Stomach (tissue), 8 donors: ENCODE measurements at regions not wholly inside any gene's neighbourhood (a gene's known extent, or its start where the extent isn't known, plus 50 kb on each side); places are given as distances from the start of the nearest gene placed in this dataset.

Experiments used
- DNase-seq, 2 donors: peaks; one replicate each; pipeline versions ENCODE4 v3.0.0 to v3.0.0-alpha.2; 2013 to 2019
- H3K27ac ChIP-seq, 5 donors: fragments of 200-600 bp in 4 of 5; sonication (generic) in 4 of 5; one replicate each; pipeline ENCODE4 v1.5.1; 2013 to 2019; ENCODE audit warnings: mild to moderate bottlenecking in 1 of 5, moderate library complexity in 1 of 5
- H3K27me3 ChIP-seq, 3 donors: fragments of 200-600 bp; sonication (generic); one replicate each; pipeline ENCODE4 v1.5.1; 2017 to 2019; ENCODE audit warnings: mixed run types in 1 of 3
- H3K36me3 ChIP-seq, 4 donors: fragments of 200-600 bp; sonication (generic); 1 replicate in 3 of 4; 2 replicates in 1 of 4; pipeline ENCODE4 v1.5.1; 2016 to 2019
- H3K4me1 ChIP-seq, 4 donors: fragments of 200-600 bp; sonication (generic); one replicate each; pipeline ENCODE4 v1.5.1; 2016 to 2019
- H3K4me3 ChIP-seq, 4 donors: fragments of 200-600 bp; sonication (generic) in 3 of 4; one replicate each; pipeline ENCODE4 v1.5.1; 2016 to 2019; ENCODE audit warnings: mild to moderate bottlenecking in 1 of 4
- H3K9me3 ChIP-seq, 4 donors: fragments of 200-600 bp; sonication (generic); one replicate each; pipeline ENCODE4 v1.5.1; 2016 to 2019
- EP300 ChIP-seq: sonication (generic); formaldehyde crosslinking; IDR thresholded peaks from one replicate; pipeline ENCODE4 v1.6.1; 2017; ENCODE audit warnings: antibody characterized with exemption
- POLR2A ChIP-seq, 4 donors: fragments of 450-650 bp; IDR thresholded peaks; one replicate each; pipeline ENCODE4 v1.6.1; 2016; ENCODE audit warnings: antibody characterized with exemption in 4 of 4, control low read depth in 2 of 4, mild to moderate bottlenecking in 1 of 4, moderate library complexity in 1 of 4
- POLR2AphosphoS5 ChIP-seq, 3 donors: sonication (generic); formaldehyde crosslinking; IDR thresholded peaks; one replicate each; pipeline ENCODE4 v1.6.1; 2016; ENCODE audit warnings: antibody characterized with exemption in 3 of 3
- whole genome bisulfite sequencing, 5 donors: extraction: QIAGEN DNeasy Blood & Tissue Kit in 3 of 5; methylation state at CpG; one replicate each; pipeline versions ENCODE4 v1.1.5 to v1.1.7; 2013 to 2018; 5-methylcytosine and 5-hydroxymethylcytosine counted together
- intact Hi-C: fragments of 100-400 bp; cut with DNase I; formaldehyde crosslinking; loops from one replicate; pipeline ENCODE4 v1.15.1; 2023; ENCODE audit warnings: low total_unique reads
- TF ChIP-seq, protein P1 (sequence below), 7 experiments: fragments of 450-650 bp in 4 of 7; fragments of 200-600 bp in 3 of 7; sonication (generic) in 3 of 7; IDR thresholded peaks; one replicate each; pipeline ENCODE4 v1.5.1; 2016 to 2019; ENCODE audit warnings: antibody characterized with exemption in 7 of 7, control low read depth in 2 of 7, mild to moderate bottlenecking in 1 of 7
- donor health status: healthy with polysubstance abuse.
- donor health status: Bipolar disorder and iron deficiency.
- donor health status: healthy.

DNA sequence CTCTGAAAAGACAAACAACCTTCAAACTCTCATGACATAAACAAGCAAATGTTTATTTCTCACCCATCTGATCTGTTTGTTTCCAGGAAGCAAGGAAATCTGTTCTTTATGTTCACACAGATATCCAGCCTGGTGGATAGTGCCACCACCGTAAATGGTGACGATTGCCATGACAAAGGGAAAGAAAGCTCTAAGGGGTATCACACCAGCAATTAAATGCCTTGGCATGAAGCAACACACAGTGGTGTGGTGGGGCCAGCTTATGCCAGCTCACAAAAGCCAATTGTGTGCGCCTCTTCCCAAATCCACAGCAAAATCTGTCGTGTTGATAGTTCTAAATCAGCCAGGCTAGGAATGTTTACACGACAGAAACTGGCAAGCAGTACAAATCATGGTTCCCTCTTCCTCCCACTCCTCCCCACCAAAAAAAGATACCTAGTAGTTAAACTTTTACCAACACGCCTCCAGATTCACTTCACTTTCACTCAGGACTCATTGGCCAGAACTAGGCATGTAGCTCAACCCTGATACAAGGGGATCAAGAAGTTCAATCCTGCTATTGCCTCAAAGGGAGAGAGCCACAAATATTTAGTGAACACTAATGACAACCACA lies 189.2 kb upstream of the SLCO3A1 start:
- intact Hi-C loops: no loop called here
- Histone ChIP-seq H3K27ac (no peak overlapping the region), H3K9me3 (no peaks in the 10 kb centered on the region), H3K27me3 (peaks cover 0 to 12% (median 0%) of the 10 kb centered on the region in 3 donors), H3K4me3 (no peak overlapping the region), H3K4me1 (peaks cover 0 to 8% (median 4%) of the 10 kb centered on the region in 4 donors), H3K36me3 (no peaks in the 10 kb centered on the region)
- DNase-seq: no peak
- 25 to 54% (median 32%) methylated on average over 6 of the region's 6 CpGs for WGBS, 5 donors
- no peak for TF ChIP-seq EP300
- no peak for TF ChIP-seq POLR2AphosphoS5 (IDR thresholded peaks at IDR 0.05)

DNA sequence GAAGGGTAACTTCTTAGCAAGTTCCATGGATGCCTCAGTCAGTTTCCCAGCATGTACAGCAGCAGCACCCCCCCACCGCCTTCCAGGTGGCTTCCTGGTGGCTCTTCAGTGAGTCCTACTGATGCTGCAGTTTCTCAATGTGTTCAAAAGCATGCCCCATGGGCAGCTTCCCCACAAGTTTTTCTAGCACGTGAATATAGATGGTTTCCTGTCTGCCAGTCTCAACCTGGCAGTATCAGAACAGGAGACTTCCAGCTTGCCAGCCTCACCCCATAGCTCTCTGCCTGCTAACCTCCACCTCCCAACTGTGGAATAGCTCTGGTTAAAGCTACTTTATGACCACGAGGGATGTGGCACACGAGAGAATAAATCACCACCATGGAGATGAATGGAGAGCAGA lies 188.3 kb upstream of the SLCO3A1 start:
- no peak overlapping the region for H3K27ac ChIP-seq
- H3K27me3 ChIP-seq: peaks cover 0 to 12% (median 0%) of the 10 kb centered on the region in 3 donors
- H3K4me1 ChIP-seq: peaks cover 0 to 8% (median 4%) of the 10 kb centered on the region in 4 donors
- DNase-seq: no peak
- H3K4me3 ChIP-seq: no peak overlapping the region
- intact Hi-C loops: no loop called here
- H3K9me3 ChIP-seq: no peaks in the 10 kb centered on the region
- 76 to 82% (median 79%) methylated on average over 4 of the region's 4 CpGs for WGBS, 5 donors
- TF ChIP-seq EP300 (no peak), POLR2A (IDR thresholded peaks at IDR 0.05) (no peak)
- no peaks in the 10 kb centered on the region for H3K36me3 ChIP-seq

DNA sequence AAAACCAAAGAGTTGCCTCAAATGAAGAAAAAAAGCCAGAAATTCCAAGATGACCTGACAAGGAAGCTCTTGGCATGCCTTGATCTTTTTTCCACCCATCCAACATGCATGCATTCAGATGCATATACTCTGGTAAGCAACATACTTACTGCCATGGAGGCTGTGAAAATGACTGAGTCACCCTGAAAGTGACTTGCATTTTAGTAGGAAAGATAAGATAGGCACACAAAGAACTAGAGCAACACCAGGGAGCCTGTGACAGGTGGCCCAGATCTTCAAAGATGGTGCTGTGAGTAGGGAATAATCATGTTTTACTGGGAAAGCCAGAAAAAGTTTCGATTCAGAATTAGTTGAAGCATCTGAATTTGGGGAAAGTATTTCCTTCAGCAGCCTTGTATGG lies 185.1 kb upstream of the SLCO3A1 start:
- WGBS, 5 donors: 83 to 93% (median 86%) methylated on average over 1 of the region's 1 CpG
- no peak for DNase-seq
- intact Hi-C loops: no loop called here
- peaks cover 0 to 8% (median 4%) of the 10 kb centered on the region in 4 donors for H3K4me1 ChIP-seq
- no peaks in the 10 kb centered on the region for H3K9me3 ChIP-seq
- no peak overlapping the region for H3K4me3 ChIP-seq
- H3K36me3 ChIP-seq: no peaks in the 10 kb centered on the region
- peaks cover 0 to 12% (median 0%) of the 10 kb centered on the region in 3 donors for H3K27me3 ChIP-seq
- H3K27ac ChIP-seq: no peak overlapping the region
- TF ChIP-seq EP300: no peak
- TF ChIP-seq POLR2A (IDR thresholded peaks at IDR 0.05): no peak
- no peak for TF ChIP-seq POLR2AphosphoS5 (IDR thresholded peaks at IDR 0.05)
- TF ChIP-seq, protein P1, sequence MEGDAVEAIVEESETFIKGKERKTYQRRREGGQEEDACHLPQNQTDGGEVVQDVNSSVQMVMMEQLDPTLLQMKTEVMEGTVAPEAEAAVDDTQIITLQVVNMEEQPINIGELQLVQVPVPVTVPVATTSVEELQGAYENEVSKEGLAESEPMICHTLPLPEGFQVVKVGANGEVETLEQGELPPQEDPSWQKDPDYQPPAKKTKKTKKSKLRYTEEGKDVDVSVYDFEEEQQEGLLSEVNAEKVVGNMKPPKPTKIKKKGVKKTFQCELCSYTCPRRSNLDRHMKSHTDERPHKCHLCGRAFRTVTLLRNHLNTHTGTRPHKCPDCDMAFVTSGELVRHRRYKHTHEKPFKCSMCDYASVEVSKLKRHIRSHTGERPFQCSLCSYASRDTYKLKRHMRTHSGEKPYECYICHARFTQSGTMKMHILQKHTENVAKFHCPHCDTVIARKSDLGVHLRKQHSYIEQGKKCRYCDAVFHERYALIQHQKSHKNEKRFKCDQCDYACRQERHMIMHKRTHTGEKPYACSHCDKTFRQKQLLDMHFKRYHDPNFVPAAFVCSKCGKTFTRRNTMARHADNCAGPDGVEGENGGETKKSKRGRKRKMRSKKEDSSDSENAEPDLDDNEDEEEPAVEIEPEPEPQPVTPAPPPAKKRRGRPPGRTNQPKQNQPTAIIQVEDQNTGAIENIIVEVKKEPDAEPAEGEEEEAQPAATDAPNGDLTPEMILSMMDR (IDR thresholded peaks at IDR 0.05): no peak

DNA sequence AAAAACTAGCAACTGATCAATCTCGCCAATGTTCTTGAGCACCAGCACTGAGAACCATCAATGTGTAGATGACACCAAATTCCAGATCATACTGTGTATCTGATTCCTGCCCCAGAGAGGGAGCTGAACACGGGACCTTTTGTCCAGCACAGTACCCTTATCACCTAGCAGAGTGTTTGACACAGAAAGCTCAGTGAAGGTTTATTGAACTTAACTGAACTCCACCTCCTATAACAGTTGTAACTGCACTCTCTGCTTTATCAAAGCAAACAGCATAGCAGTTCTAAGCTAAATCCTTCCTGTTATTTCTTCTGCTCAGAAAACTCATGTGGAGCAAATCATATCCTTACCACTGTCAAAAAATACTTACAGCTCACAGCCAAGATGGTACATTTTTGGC lies 183.4 kb upstream of the SLCO3A1 start:
- Histone ChIP-seq H3K4me3 (no peak overlapping the region), H3K36me3 (no peaks in the 10 kb centered on the region), H3K27ac (no peak overlapping the region), H3K27me3 (peaks cover 0 to 9% (median 0%) of the 10 kb centered on the region in 3 donors), H3K9me3 (peaks cover 0 to 11% (median 9%) of the 10 kb centered on the region in 4 donors), H3K4me1 (no peaks in the 10 kb centered on the region)
- DNase-seq: no peak
- TF ChIP-seq EP300 (no peak), POLR2AphosphoS5 (IDR thresholded peaks at IDR 0.05) (no peak), POLR2A (IDR thresholded peaks at IDR 0.05) (no peak)
- TF ChIP-seq, protein P1 (IDR thresholded peaks at IDR 0.05): no peak
- intact Hi-C loops: no loop called here
- 31 to 58% (median 56%) methylated on average over 2 of the region's 2 CpGs for WGBS, 5 donors

DNA sequence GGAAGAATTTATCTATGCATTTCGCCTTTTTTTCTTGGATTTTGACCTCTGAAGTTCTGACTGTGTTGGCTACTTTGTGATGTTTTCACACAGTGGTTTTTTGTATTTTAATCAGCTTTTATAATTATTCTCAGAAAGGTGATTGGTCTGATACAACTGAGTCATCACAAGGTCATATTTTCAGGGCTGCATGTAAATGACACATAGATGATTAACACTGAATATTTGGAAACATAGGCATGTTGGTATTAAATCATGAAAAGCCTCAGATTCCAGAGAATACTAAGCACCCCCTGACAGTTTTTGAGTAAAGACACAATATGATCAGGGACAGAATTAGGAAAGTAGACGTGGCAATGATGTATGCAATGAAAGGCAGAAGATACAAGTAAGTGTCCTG lies 175.5 kb upstream of the SLCO3A1 start:
- intact Hi-C loops: no loop called here
- no peak for DNase-seq
- TF ChIP-seq POLR2A (IDR thresholded peaks at IDR 0.05): no peak
- no peak for TF ChIP-seq POLR2AphosphoS5 (IDR thresholded peaks at IDR 0.05)
- TF ChIP-seq, protein P1 (IDR thresholded peaks at IDR 0.05): no peak
- TF ChIP-seq EP300: no peak
- H3K9me3 ChIP-seq: peaks cover 0 to 14% (median 11%) of the 10 kb centered on the region in 4 donors
- peaks cover 0 to 1% (median 0%) of the 10 kb centered on the region in 3 donors for H3K27me3 ChIP-seq
- no peaks in the 10 kb centered on the region for H3K4me1 ChIP-seq
- H3K36me3 ChIP-seq: no peaks in the 10 kb centered on the region
- H3K27ac ChIP-seq: no peak overlapping the region
- no peak overlapping the region for H3K4me3 ChIP-seq
- 63 to 77% (median 74%) methylated on average over 2 of the region's 2 CpGs for WGBS, 5 donors
